Choroid plexus epithelial cell (primary cell): ENCODE measurements at regions not wholly inside any gene's neighbourhood (a gene's known extent, or its start where the extent isn't known, plus 50 kb on each side); places are given as distances from the start of the nearest gene placed in this dataset.

ENCODE experiments used
- DNase-seq: peaks from one replicate; pipeline ENCODE4 v3.0.0-alpha.2; 2010; ENCODE audit warnings: low read depth
- H3K4me3 ChIP-seq: 2 replicates; pipeline ENCODE4 v1.5.1; 2011; ENCODE audit warnings: low read depth, mild to moderate bottlenecking, control low read depth, low read length, moderate library complexity
- CTCF ChIP-seq: conservative IDR thresholded peaks from 2 replicates; pipeline ENCODE4 v1.5.1; 2011; ENCODE audit warnings: low read depth, mild to moderate bottlenecking, control low read depth, inconsistent platforms, low read length, moderate library complexity

GRCh38 chrX:97666890-97667289 is 783.2 kb downstream of the RPA4 start:
- no peak overlapping the region for H3K4me3 ChIP-seq
- no peak for DNase-seq
- TF ChIP-seq CTCF: no peak

- no peak overlapping the region for H3K4me3 ChIP-seq
- DNase-seq: no peak
- TF ChIP-seq CTCF: no peak
Measured at GRCh38 chrX:97668126-97668525, 784.4 kb downstream of the RPA4 start.

- DNase-seq: no peak
- H3K4me3 ChIP-seq: no peak overlapping the region
- TF ChIP-seq CTCF: no peak
Measured at GRCh38 chrX:97672138-97672537, 788.4 kb downstream of the RPA4 start.

- no peak for DNase-seq
- no peak overlapping the region for H3K4me3 ChIP-seq
- TF ChIP-seq CTCF: no peak
Measured at GRCh38 chrX:97672608-97673007, 788.9 kb downstream of the RPA4 start.

- no peak for DNase-seq
- H3K4me3 ChIP-seq: no peak overlapping the region
- no peak for TF ChIP-seq CTCF
Measured at GRCh38 chrX:97673135-97673534, 789.4 kb downstream of the RPA4 start.

GRCh38 chrX:97682991-97683840 is 799.5 kb downstream of the RPA4 start:
- TF ChIP-seq CTCF: no peak
- DNase-seq: no peak
- H3K4me3 ChIP-seq: no peak overlapping the region

GRCh38 chrX:97685753-97686152 is 802.0 kb downstream of the RPA4 start:
- TF ChIP-seq CTCF: peak; percentile 74
- peak; percentile 69 for DNase-seq
- no peak overlapping the region for H3K4me3 ChIP-seq
